Naive thymus-derived CD4-positive, alpha-beta T cell (primary cell): ENCODE measurements at regions not wholly inside any gene's neighbourhood (a gene's known extent, or its start where the extent isn't known, plus 50 kb on each side); places are given as distances from the start of the nearest gene placed in this dataset.

Experiments
- ATAC-seq: fragments of 150-1000 bp; cut with Tn5 transposase; 2 replicates; pipeline ENCODE4 v1.10.0; 2021; ENCODE audit warnings: mild to moderate bottlenecking, moderate library complexity
- CTCF ChIA-PET: fragments of 350-600 bp; sonication (Branson Sonifier 250); formaldehyde crosslinking; loops from one replicate; lab custom pipeline; 2021; ENCODE audit warnings: antibody characterized with exemption; lab: Charles Lee
- POLR2A ChIA-PET: fragments of 350-600 bp; sonication (Branson Sonifier 250); formaldehyde crosslinking; loops from one replicate; lab custom pipeline; 2021; ENCODE audit warnings: antibody characterized with exemption, inconsistent platforms; lab: Charles Lee
- DNase-seq, 9 donors: peaks; one replicate each; pipeline versions ENCODE4 v3.0.0 to v3.0.0-alpha.2; 2020 to 2022; ENCODE audit warnings: mixed read lengths in 1 of 9
- H3K27ac ChIP-seq: one replicate; pipeline ENCODE4 v1.7.0; 2013; ENCODE audit warnings: mild to moderate bottlenecking, low read depth, low read length, moderate library complexity
- H3K27me3 ChIP-seq, 2 donors: one replicate each; pipeline ENCODE4 v1.7.0; 2013; ENCODE audit warnings: low read length in 2 of 2, mild to moderate bottlenecking in 2 of 2, moderate library complexity in 2 of 2; ENCODE audit not compliant: control insufficient read depth in 2 of 2, insufficient read depth in 2 of 2
- H3K36me3 ChIP-seq, 3 experiments: 1 replicate in 2 of 3; 2 replicates in 1 of 3; pipeline ENCODE4 v1.7.0; 2013; ENCODE audit warnings: low read length in 3 of 3, mild to moderate bottlenecking in 3 of 3, moderate library complexity in 1 of 3; ENCODE audit not compliant: insufficient read depth in 3 of 3, control insufficient read depth in 2 of 3
- H3K4me1 ChIP-seq, 2 donors: one replicate each; pipeline ENCODE4 v1.7.0; 2013; ENCODE audit warnings: low read length in 2 of 2, mild to moderate bottlenecking in 2 of 2, moderate library complexity in 1 of 2; ENCODE audit not compliant: control insufficient read depth in 2 of 2, insufficient read depth in 2 of 2
- H3K4me3 ChIP-seq: 2 replicates; pipeline ENCODE4 v1.7.0; 2013; ENCODE audit warnings: mild to moderate bottlenecking, low read length
- H3K9me3 ChIP-seq, 3 experiments: 1 replicate in 2 of 3; 2 replicates in 1 of 3; pipeline ENCODE4 v1.7.0; 2013; ENCODE audit warnings: low read length in 3 of 3; ENCODE audit not compliant: control insufficient read depth in 2 of 3
- H3K27ac Mint-ChIP-seq, 9 donors: one replicate each; pipeline ENCODE4 v1.8.0; 2020 to 2022; ENCODE audit warnings: mixed read lengths in 9 of 9, mild to moderate bottlenecking in 8 of 9, moderate library complexity in 5 of 9, inconsistent platforms in 2 of 9
- H3K27me3 Mint-ChIP-seq, 5 donors: one replicate each; pipeline ENCODE4 v1.8.0; 2021 to 2022; ENCODE audit warnings: mixed read lengths in 5 of 5, mild to moderate bottlenecking in 1 of 5
- H3K36me3 Mint-ChIP-seq, 5 donors: one replicate each; pipeline ENCODE4 v1.8.0; 2020 to 2022; ENCODE audit warnings: mixed read lengths in 5 of 5, mild to moderate bottlenecking in 3 of 5, inconsistent platforms in 1 of 5
- H3K4me1 Mint-ChIP-seq, 7 donors: one replicate each; pipeline ENCODE4 v1.8.0; 2020 to 2022; ENCODE audit warnings: mixed read lengths in 7 of 7, mild to moderate bottlenecking in 3 of 7, inconsistent platforms in 1 of 7
- H3K4me3 Mint-ChIP-seq, 10 donors: one replicate each; pipeline ENCODE4 v1.8.0; 2020 to 2022; ENCODE audit warnings: mild to moderate bottlenecking in 10 of 10, mixed read lengths in 10 of 10, moderate library complexity in 6 of 10, inconsistent platforms in 2 of 10
- H3K9me3 Mint-ChIP-seq, 11 donors: one replicate each; pipeline ENCODE4 v1.8.0; 2020 to 2022; ENCODE audit warnings: mixed read lengths in 11 of 11, mild to moderate bottlenecking in 4 of 11, inconsistent platforms in 1 of 11, moderate library complexity in 1 of 11
- intact Hi-C, 2 donors: fragments of 100-400 bp; cut with micrococcal nuclease; formaldehyde crosslinking; loops; one replicate each; pipeline ENCODE4 v1.15.1; 2023

- no peaks in the 10 kb centered on the region for H3K27me3 ChIP-seq
- ChIA-PET CTCF (no interaction called here), POLR2A (no interaction called here)
- no peak overlapping the region for H3K4me3 ChIP-seq
- H3K9me3 ChIP-seq = no peaks in the 10 kb centered on the region
- Mint-ChIP-seq H3K4me1 (no peaks in the 10 kb centered on the region), H3K27ac (no peak overlapping the region), H3K9me3 (peaks cover 0 to 8% (median 0%) of the 10 kb centered on the region in 11 donors), H3K36me3 (no peaks in the 10 kb centered on the region), H3K4me3 (no peak overlapping the region), H3K27me3 (no peaks in the 10 kb centered on the region)
- no peak overlapping the region for H3K27ac ChIP-seq
- no peaks in the 10 kb centered on the region for H3K4me1 ChIP-seq
- no peak for ATAC-seq
- H3K36me3 ChIP-seq = no peaks in the 10 kb centered on the region
- DNase-seq = no peak
- intact Hi-C loops = no loop called here
Measured at GRCh38 chr6:101286146-101286545, 107.4 kb upstream of the GRIK2 start.

- no peak overlapping the region for H3K27ac Mint-ChIP-seq
- POLR2A ChIA-PET = no interaction called here
- peaks cover 0 to 32% (median 14%) of the 10 kb centered on the region in 11 donors for H3K9me3 Mint-ChIP-seq
- Histone ChIP-seq H3K36me3 (no peaks in the 10 kb centered on the region), H3K27me3 (no peaks in the 10 kb centered on the region), H3K9me3 (no peaks in the 10 kb centered on the region), H3K27ac (no peak overlapping the region), H3K4me1 (no peaks in the 10 kb centered on the region), H3K4me3 (no peak overlapping the region)
- intact Hi-C loops = no loop called here
- no peak overlapping the region for H3K4me3 Mint-ChIP-seq
- no peak for ATAC-seq
- peaks cover 0 to 5% (median 0%) of the 10 kb centered on the region in 5 donors for H3K36me3 Mint-ChIP-seq
- DNase-seq = no peak
- no peaks in the 10 kb centered on the region for H3K27me3 Mint-ChIP-seq
- CTCF ChIA-PET = no interaction called here
- no peaks in the 10 kb centered on the region for H3K4me1 Mint-ChIP-seq
Measured at GRCh38 chr6:101290346-101290745, 103.2 kb upstream of the GRIK2 start.

GRCh38 chr6:101294051-101294638 is 99.4 kb upstream of the GRIK2 start:
- Mint-ChIP-seq H3K4me1 (no peaks in the 10 kb centered on the region), H3K4me3 (no peak overlapping the region), H3K27ac (no peak overlapping the region), H3K9me3 (peaks cover 0 to 32% (median 14%) of the 10 kb centered on the region in 11 donors), H3K36me3 (peaks cover 0 to 5% (median 0%) of the 10 kb centered on the region in 5 donors), H3K27me3 (no peaks in the 10 kb centered on the region)
- Histone ChIP-seq H3K27ac (no peak overlapping the region), H3K4me3 (no peak overlapping the region), H3K4me1 (no peaks in the 10 kb centered on the region), H3K36me3 (no peaks in the 10 kb centered on the region), H3K27me3 (no peaks in the 10 kb centered on the region), H3K9me3 (no peaks in the 10 kb centered on the region)
- intact Hi-C loops = no loop called here
- DNase-seq (no peak), ATAC-seq (no peak)
- CTCF ChIA-PET = no interaction called here
- POLR2A ChIA-PET = no interaction called here

- peaks cover 0 to 5% (median 0%) of the 10 kb centered on the region in 5 donors for H3K36me3 Mint-ChIP-seq
- H3K9me3 Mint-ChIP-seq = peaks cover 0 to 32% (median 14%) of the 10 kb centered on the region in 11 donors
- no peaks in the 10 kb centered on the region for H3K9me3 ChIP-seq
- ChIA-PET POLR2A (no interaction called here), CTCF (no interaction called here)
- intact Hi-C loops = no loop called here
- H3K27ac Mint-ChIP-seq = no peak overlapping the region
- DNase-seq (no peak), ATAC-seq (no peak)
- no peaks in the 10 kb centered on the region for H3K27me3 Mint-ChIP-seq
- no peaks in the 10 kb centered on the region for H3K27me3 ChIP-seq
- no peaks in the 10 kb centered on the region for H3K4me1 Mint-ChIP-seq
- no peak overlapping the region for H3K4me3 Mint-ChIP-seq
- H3K4me1 ChIP-seq = no peaks in the 10 kb centered on the region
- no peak overlapping the region for H3K27ac ChIP-seq
- no peaks in the 10 kb centered on the region for H3K36me3 ChIP-seq
- no peak overlapping the region for H3K4me3 ChIP-seq
Measured at GRCh38 chr6:101294676-101295075, 98.8 kb upstream of the GRIK2 start.

- Mint-ChIP-seq H3K36me3 (peaks cover 0 to 5% (median 0%) of the 10 kb centered on the region in 5 donors), H3K27ac (no peak overlapping the region), H3K4me1 (no peaks in the 10 kb centered on the region), H3K4me3 (no peak overlapping the region), H3K9me3 (peaks cover 0 to 25% (median 12%) of the 10 kb centered on the region in 11 donors), H3K27me3 (peaks cover 0 to 8% (median 0%) of the 10 kb centered on the region in 5 donors)
- ChIA-PET POLR2A (no interaction called here), CTCF (no interaction called here)
- no peak overlapping the region for H3K4me3 ChIP-seq
- H3K27me3 ChIP-seq = no peaks in the 10 kb centered on the region
- H3K36me3 ChIP-seq = no peaks in the 10 kb centered on the region
- intact Hi-C loops = no loop called here
- H3K9me3 ChIP-seq = no peaks in the 10 kb centered on the region
- DNase-seq (no peak), ATAC-seq (no peak)
- H3K27ac ChIP-seq = no peak overlapping the region
- H3K4me1 ChIP-seq = no peaks in the 10 kb centered on the region
Measured at GRCh38 chr6:101296169-101296960, 97.1 kb upstream of the GRIK2 start.

- no peak overlapping the region for H3K4me3 Mint-ChIP-seq
- no peak overlapping the region for H3K27ac ChIP-seq
- ChIA-PET POLR2A (no interaction called here), CTCF (no interaction called here)
- H3K27me3 Mint-ChIP-seq = peaks cover 0 to 8% (median 0%) of the 10 kb centered on the region in 5 donors
- H3K36me3 Mint-ChIP-seq = peaks cover 0 to 5% (median 0%) of the 10 kb centered on the region in 5 donors
- H3K27ac Mint-ChIP-seq = no peak overlapping the region
- peaks cover 4 to 28% (median 9%) of the 10 kb centered on the region in 11 donors for H3K9me3 Mint-ChIP-seq
- no peaks in the 10 kb centered on the region for H3K9me3 ChIP-seq
- H3K4me1 ChIP-seq = no peaks in the 10 kb centered on the region
- no peaks in the 10 kb centered on the region for H3K36me3 ChIP-seq
- no peaks in the 10 kb centered on the region for H3K27me3 ChIP-seq
- DNase-seq (no peak), ATAC-seq (no peak)
- H3K4me3 ChIP-seq = no peak overlapping the region
- peaks cover 0 to 8% (median 4%) of the 10 kb centered on the region in 7 donors for H3K4me1 Mint-ChIP-seq
- intact Hi-C loops = no loop called here
Measured at GRCh38 chr6:101302593-101302992, 90.9 kb upstream of the GRIK2 start.
